VCaP (cell line): ENCODE measurements at regions not wholly inside any gene's neighbourhood (a gene's known extent, or its start where the extent isn't known, plus 50 kb on each side); places are given as distances from the start of the nearest gene placed in this dataset.

ENCODE experiments used
- H3K27ac ChIP-seq: fragments of 450-650 bp; 2 replicates; pipeline ENCODE4 v1.5.1; 2017
- CTCF ChIP-seq: fragments of 450-650 bp; conservative IDR thresholded peaks from 2 replicates; pipeline ENCODE4 v1.5.1; 2017; ENCODE audit warnings: mild to moderate bottlenecking, moderate library complexity

DNA sequence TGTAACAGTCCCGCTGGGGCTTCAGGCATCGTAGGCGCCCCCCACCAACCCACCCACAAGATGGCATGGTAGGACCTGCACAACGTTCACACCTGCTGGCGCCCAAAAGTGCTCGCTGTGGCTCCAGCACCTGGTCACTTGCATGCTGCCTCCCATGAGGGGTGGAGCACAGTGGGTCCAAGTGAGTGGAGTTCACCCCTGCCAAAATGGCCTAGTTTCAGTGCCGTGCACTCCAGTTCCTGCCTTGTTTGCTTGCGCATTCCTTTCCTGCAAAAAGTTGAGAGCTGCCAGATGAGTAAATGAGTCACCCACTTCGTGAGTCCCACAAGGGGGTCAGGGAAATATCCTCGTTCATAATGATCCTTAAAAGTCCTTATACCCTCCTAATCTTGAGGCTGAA lies 788.7 kb upstream of the DPPA4 start:
- TF ChIP-seq CTCF = no peak
- H3K27ac ChIP-seq = no peak overlapping the region

DNA sequence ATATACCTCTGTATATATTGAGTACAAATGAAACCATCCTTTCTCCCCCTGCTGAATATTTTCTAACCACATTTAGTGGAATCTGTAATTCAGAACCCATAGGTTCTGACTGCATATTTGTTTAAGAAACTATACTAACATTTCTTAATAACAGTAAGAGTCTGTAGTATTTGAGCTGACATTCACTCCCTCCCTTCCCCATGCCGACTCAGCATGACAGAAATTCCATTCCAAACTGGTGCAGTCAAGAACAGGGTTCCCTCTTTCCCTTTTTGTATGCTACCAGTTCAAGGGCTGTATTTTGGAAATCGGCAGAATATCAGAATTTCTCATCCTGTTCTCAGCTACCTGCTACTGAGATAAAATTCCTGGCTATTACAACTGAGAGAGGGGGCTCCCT lies 796.6 kb upstream of the DPPA4 start:
- no peak for TF ChIP-seq CTCF
- no peak overlapping the region for H3K27ac ChIP-seq

DNA sequence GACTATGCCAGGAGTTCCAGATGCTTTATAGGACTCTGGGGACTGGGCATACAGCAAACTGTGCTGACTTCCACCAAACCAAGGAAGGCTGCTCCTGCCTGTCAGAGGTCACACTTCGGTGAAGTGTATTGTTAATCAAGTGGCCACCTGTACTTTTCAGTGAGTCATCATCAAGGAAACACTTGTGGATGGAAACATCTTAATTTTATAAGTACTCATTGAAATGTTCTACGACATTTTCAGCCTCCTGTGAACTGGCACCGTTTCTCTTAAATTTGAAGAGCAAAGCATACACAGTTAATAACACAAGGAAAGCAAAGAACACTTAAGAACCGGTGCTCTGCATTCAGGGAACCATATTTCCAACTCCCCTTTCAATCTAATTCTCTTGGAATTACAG lies 801.7 kb upstream of the DPPA4 start:
- no peak for TF ChIP-seq CTCF

DNA sequence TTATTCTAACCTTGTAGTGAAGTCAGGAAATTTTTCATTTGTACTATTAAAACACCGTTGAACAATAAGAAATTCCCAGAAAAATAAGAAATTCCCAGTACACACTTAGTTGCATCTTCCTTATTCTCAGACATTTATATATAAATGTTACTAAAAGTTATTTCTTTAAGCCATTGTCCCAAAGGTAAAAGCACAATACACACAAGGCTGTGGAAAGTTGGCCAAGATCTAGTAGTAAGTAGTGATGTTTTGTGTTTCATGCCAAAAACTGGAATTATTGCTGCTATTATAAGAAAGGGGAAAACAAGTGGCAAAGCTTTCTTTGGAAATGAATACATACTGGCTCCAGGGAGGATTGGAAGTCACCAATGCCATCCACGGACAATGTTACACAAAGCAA lies 802.5 kb upstream of the DPPA4 start:
- TF ChIP-seq CTCF = no peak
- no peak overlapping the region for H3K27ac ChIP-seq

More for the DNA sequence above, 801.7 kb upstream of the DPPA4 start:
- no peak overlapping the region for H3K27ac ChIP-seq

GRCh38 chr3:110149763-110150162 lies 812.4 kb upstream of the DPPA4 start:
- no peak for TF ChIP-seq CTCF
- no peak overlapping the region for H3K27ac ChIP-seq

- H3K27ac ChIP-seq = no peak overlapping the region
- no peak for TF ChIP-seq CTCF
Measured at GRCh38 chr3:110157221-110157620, 819.9 kb upstream of the DPPA4 start.

DNA sequence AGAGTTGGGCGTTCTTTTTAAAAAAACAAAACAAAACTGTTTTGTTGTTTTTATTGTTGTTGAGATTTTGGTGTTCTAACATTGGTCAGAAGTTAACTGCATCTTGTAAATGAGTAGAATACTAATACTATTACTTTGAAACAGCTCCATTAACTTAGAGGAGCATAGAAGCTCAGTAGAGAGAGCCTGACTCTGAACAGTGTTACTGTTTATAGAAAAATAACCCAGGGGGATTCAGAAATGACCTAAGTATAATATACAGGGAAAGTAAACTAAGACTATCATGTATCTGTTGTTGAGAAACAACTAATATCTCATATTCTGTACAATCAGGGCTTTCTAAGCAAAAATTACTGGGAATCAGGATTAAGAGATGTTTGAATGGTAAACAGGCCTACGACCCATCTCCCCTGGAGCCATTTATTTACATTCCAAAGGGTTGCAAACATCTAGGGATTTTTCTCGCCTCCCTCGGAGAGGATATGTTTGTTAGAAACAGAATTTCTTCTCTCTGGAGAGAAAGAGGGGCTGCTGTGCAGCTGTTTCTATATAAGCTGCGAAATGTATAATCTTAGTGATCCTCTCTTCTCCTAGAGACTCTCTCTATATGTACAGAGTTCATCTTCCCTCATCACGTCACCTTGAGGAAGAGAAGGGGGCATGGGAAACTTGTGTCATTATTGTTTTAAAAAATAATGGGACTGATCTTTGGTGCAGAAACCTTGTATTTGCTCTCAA lies 827.5 kb upstream of the DPPA4 start:
- no peak overlapping the region for H3K27ac ChIP-seq
- TF ChIP-seq CTCF = no peak
